Stimulated activated CD4-positive, alpha-beta T cell treated with anti-CD3 and anti-CD28 coated beads, Interleukin-12 subunit alpha, Interleukin-12 subunit beta, amount 100 ng/mL, for 48 hours (primary cell): ENCODE measurements at regions not wholly inside any gene's neighbourhood (a gene's known extent, or its start where the extent isn't known, plus 50 kb on each side); places are given as distances from the start of the nearest gene placed in this dataset.
"Not testable (repeated sequence)": the region's sequence is repeated elsewhere in the genome, so short reads cannot be mapped to it uniquely, and the experiment has no call there.

Experiments
- DNase-seq, 3 donors: peaks; one replicate each; pipeline ENCODE4 v3.0.0-alpha.2; 2020; ENCODE audit warnings: low read depth in 2 of 3, low spot score in 1 of 3

DNA sequence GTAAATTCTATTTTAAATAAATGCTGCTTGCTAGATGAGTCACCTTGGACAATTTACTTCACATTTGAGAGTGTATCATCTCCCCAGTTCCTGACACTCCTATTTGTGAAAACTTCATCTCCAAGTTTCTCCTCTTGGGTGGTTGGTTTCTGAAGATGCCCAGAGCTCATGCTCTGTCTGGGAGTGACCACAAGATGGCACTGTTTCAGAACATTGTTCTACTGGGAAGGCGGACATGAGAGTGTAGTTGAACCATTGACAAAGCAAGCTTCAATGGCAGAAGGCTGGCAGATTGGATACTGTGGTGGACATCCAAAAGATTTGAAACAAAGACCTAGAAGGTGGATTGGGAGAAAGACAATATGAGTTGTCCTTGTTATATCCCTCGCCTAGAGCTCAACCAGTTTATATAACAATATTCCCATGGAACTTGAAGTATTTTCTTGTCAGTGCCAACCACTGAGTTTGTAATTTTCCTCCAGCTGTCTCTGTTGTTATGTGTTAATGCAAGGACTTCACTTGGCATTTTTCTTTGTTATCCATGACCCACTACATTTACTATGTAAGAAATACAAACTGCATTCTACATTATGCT lies 234.3 kb upstream of the ANKH start:
- DNase-seq: peak; percentile 2 to 47 (median 5)

GRCh38 chr5:15103864-15104263 lies 232.3 kb upstream of the ANKH start:
- no peak for DNase-seq

DNA sequence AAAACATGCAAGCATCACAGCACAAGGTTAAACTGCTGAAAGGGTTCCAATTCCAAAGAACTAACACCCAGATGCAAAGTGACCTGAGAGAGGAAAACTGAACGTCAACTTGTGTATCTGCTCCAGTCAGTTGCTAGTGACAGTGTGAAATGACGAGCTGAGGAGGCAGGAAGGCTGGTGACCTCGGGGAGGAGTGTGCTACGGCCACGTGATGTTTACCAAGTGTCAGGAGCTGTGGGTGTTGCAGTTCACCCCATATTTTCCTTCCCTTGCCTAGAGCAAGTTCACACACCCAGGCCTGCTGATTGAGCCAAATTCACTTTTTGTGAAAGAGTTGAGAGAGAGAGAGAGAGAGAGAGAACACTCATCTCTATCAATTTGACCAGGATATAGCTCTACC lies 231.6 kb upstream of the ANKH start:
- DNase-seq: no peak

GRCh38 chr5:15097552-15097951 lies 226.0 kb upstream of the ANKH start:
- no peak for DNase-seq

- DNase-seq: not testable (repeated sequence)
Observed at GRCh38 chr5:15096686-15097085, 225.1 kb upstream of the ANKH start.

DNA sequence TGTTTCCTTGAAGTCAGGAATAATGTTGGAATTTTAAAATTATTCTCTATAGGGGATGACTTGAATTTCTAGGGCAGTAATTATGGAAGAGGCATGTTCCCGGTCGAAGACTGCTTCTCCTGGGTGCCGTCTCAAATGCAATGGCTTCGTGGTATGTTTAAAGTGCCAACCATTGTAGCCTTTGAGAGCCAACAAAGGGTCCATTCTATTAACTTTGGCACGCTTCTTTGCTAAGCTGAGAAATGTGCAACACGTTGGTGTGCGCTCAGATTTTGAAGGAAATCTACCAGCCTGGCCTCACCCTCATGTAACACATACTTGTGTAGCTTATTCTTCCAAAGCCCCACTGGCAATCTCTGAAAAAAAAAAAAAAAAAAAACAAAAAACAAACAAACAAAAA lies 221.2 kb upstream of the ANKH start:
- DNase-seq: no peak

DNA sequence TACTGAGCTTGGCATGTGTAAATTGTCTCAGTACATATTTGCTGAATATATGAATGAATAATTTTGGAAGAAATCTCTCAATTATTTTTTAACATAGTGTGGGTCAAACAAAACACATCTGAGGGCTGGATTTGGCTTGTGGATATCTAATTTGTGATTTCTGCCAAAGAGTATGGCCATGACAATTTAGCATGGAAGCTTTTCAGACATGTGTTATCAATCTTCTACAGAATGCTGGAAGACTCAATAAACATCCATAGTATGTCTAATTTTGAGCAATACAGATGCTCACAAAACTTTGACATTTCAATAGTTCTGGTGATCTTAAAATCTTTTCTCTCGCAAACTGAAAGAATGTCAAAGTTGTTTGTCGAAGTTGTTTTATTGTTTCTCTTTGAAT lies 214.1 kb upstream of the ANKH start:
- DNase-seq: no peak

DNA sequence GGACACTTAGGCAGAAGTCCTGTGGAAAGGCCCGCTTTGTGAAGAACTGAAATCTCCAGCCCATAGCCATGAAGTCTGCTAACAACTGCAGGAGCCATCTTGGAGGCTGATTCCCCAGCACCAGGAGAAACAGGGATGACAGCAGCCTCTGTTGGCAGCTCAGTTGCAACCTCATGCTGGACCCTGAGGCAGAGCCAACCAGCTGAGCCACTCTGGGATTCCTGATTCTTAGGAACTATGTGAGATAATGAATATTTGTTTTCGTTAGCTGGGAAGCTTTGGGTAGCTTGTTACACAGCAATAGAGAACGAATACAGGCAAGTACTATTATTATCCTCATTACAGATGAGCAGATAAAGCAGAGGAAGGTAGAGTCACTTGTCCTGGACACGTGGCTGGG lies 210.5 kb upstream of the ANKH start:
- no peak for DNase-seq

DNA sequence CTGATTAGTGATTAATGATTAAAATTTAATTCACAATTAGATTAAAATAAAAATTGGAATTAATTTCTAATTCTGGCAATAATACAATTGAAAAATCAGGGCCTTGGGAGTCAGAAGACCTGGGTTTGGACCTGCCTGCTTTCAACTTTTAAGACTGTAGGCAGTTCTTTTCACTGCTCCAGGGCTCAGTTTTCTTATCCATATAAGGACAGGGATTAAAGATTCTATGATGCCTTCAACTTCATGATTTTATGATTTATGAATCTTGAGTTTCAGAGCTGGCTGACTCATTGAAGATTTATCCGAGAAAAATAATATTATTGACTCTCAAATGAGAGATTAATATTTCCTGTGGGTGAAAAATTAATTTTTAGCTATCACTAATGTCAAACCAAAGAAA lies 208.6 kb upstream of the ANKH start:
- no peak for DNase-seq

GRCh38 chr5:15079566-15079965 lies 208.0 kb upstream of the ANKH start:
- no peak for DNase-seq

DNA sequence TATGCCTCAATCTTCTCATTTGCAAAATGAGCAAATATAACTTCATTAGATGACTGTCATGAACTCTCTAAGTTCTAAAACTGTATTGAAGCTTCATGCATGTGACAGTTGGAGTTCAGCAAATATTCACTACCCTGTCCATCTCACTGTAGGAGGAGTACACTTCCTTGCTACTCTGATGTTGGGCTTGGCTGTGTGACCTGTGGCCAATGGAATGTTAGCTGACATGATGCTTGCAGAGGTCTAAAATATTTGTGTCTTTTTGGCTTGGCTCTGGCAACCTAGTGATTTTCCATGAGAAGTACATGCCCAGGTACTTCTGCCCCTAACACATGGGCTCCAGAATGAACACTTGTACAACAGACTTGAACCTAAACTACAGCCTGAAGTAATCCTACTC lies 203.1 kb upstream of the ANKH start:
- DNase-seq: no peak

DNA sequence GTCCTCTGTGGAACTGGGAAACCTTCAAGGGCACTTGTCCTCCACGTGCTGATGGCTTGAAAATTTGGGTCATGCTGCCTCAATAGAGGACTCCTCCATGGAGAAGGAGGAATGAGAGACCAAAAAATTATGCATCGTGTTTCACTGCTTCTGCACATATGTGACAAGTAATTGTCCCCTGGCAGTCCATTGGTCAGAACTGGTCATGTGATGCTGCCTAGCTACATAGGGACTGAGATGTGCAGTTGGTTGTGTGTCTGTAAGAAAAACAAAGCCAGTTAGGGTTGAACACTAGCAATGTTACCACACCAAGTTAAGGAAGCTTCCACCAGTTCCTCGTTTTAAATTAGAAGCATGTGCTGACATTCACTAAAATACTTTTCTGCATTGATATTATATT lies 201.9 kb upstream of the ANKH start:
- no peak for DNase-seq

DNA sequence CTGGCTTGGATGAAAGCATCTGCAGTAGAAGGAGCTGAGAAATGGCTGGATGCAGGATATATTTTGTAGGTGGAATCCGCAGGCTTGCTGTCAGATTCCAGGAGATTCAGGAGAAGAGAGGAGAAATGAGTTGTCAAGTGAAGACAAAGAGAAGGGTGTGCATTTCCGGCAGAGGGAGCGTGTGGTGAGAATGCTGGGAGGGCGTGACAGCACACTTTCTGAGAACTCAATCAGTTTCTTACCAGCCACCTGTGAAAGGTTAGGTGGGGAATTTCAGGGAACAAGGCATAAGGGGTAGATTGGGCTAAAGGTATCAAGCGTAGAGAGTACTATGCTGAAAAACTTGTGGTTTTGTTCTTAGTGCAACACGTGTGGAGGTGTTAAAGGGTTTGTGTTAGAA lies 199.3 kb upstream of the ANKH start:
- no peak for DNase-seq

DNA sequence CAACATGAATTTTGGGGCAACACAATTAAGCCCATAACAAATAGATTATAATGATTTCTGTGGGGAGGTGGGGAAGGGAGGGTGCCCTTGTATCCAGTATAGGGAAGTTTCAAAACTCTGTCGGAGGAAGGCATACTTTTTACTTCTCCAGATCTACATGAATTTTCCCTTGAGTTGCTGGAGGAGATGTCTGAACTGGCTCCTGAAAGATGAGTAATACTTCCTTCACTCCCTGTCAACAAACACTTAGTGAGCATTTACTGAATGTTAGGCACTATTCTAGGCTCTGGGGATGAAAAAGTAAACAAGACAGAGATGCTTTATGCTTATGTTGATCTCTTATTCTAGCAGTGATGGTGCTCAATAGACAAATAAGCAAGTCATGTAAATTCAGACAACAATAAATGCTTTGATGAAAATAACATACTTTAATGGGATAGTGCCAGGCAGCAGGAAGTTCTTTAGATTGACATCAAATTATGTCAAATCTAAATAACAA lies 197.9 kb upstream of the ANKH start:
- no peak for DNase-seq

- DNase-seq: no peak
Observed at GRCh38 chr5:15065091-15065490, 193.5 kb upstream of the ANKH start.

GRCh38 chr5:15064396-15064795 lies 192.8 kb upstream of the ANKH start:
- no peak for DNase-seq

DNA sequence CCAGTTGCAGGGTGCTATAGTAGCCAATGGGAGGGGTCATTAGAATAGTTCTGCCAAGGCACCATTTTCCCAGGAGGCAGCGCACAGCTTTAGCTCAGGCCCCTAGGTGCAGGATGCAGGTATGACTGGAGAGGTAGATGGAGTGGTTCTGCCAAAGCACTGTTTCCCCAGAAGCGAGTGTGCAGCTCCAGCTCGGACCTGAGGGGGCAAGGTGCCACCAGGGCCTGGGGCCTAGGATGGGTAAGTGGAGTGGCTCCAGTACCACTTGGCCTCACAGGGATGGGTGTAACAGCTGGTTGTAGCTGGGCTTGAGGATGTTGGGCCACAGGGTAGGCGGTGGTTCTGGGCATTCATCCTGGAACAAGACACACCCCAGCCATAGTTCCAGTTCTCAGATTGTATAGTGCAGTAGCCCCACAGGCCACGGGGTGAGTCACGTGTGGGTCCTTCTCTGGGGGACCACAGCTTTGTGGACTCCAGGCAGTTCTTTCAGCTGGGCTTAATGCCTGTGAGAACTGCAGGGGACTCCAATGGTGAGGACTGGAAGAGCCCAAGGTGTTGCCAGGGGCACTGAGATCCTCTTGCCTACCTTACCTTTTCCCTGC lies 185.5 kb upstream of the ANKH start:
- DNase-seq: no peak

GRCh38 chr5:15044521-15044920 lies 172.9 kb upstream of the ANKH start:
- DNase-seq: no peak

DNA sequence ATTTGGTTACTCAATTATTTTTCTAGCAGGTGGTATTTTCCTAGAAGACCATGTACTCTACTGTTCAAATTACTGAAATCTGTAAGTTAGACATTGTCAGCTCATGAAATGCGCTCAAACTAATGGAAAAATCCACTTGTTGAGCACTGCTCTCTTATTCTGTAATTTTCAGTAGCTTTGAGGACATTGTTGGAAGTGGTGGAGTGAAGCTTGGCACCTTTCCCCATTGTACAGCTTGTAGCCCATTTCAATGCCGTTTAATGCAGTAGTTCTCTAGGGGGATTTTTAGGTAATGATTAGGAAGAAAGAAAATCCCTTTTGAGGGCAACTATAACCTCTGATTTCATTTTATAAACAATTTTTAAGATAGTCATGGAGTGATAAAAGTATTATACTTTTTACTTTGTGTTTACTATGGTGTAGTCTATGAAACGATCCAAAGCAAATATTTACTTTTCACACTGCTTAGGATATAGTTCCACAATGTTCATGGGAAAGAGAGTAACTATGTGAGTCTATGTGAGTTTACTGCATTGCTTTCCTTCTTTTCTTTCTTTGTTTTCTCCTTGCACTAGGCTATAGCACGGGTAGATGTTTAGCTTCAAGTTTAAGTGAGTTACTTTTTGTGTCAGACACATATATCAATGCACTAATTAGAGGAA lies 165.8 kb upstream of the ANKH start:
- DNase-seq: no peak

GRCh38 chr5:15034379-15034778 lies 162.8 kb upstream of the ANKH start:
- DNase-seq: no peak

DNA sequence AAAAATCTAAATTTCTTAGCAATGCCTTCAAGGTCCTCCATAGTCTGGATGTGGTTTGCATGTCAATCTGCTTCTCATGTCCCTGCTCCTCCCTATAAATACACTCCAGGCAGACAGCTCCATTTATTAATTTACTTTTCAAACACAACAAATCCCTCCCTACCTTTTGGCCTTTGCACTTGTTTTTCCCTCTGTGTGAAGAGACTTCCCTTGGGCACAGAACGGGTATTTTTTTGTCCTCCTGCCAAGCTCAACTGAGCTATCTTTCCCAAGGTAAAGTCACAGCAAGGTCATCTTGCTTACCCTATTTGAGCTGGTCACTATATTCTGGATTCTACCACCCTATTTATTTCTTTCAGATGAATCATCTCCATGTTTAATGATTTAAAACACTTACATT lies 159.6 kb upstream of the ANKH start:
- no peak for DNase-seq

GRCh38 chr5:15027764-15028163 lies 156.2 kb upstream of the ANKH start:
- no peak for DNase-seq

- DNase-seq: no peak
Observed at GRCh38 chr5:15026944-15027343, 155.4 kb upstream of the ANKH start.
